Activated CD8-positive, alpha-beta T cell treated with anti-CD3 and anti-CD28 coated beads for 36 hours (primary cell): ENCODE measurements at regions not wholly inside any gene's neighbourhood (a gene's known extent, or its start where the extent isn't known, plus 50 kb on each side); places are given as distances from the start of the nearest gene placed in this dataset.

Source experiments
- ATAC-seq: fragments of 200-7000 bp; cut with Tn5 transposase; one replicate; pipeline ENCODE4 v1.10.0; 2021; ENCODE audit warnings: mild to moderate bottlenecking, moderate library complexity
- CTCF ChIA-PET: fragments of 350-600 bp; sonication (Branson Sonifier 250); formaldehyde crosslinking; loops from one replicate; lab custom pipeline; 2021; ENCODE audit warnings: antibody characterized with exemption; lab: Charles Lee
- POLR2A ChIA-PET: fragments of 350-600 bp; sonication (Branson Sonifier 250); formaldehyde crosslinking; loops from one replicate; lab custom pipeline; 2021; ENCODE audit warnings: antibody characterized with exemption; lab: Charles Lee
- DNase-seq: peaks from one replicate; pipeline ENCODE4 v3.0.0-alpha.2; 2020
- H3K27ac Mint-ChIP-seq: one replicate; pipeline ENCODE4 v1.8.0; 2021; ENCODE audit warnings: mild to moderate bottlenecking, mixed read lengths
- H3K27me3 Mint-ChIP-seq: one replicate; pipeline ENCODE4 v1.8.0; 2021; ENCODE audit warnings: mixed read lengths
- H3K36me3 Mint-ChIP-seq: one replicate; pipeline ENCODE4 v1.8.0; 2021; ENCODE audit warnings: low read depth, mixed read lengths
- H3K4me1 Mint-ChIP-seq: one replicate; pipeline ENCODE4 v1.8.0; 2021; ENCODE audit warnings: low read depth, mixed read lengths
- H3K4me3 Mint-ChIP-seq: one replicate; pipeline ENCODE4 v1.8.0; 2021; ENCODE audit warnings: mild to moderate bottlenecking, moderate library complexity, mixed read lengths
- H3K9me3 Mint-ChIP-seq: one replicate; pipeline ENCODE4 v1.8.0; 2021; ENCODE audit warnings: mixed read lengths
- CTCF ChIP-seq: fragments of 200-600 bp; IDR thresholded peaks from one replicate; pipeline ENCODE4 v1.8.0; 2022; ENCODE audit warnings: antibody characterized with exemption, mild to moderate bottlenecking
- intact Hi-C: fragments of 100-400 bp; cut with micrococcal nuclease; formaldehyde crosslinking; loops from one replicate; pipeline ENCODE4 v1.10.0; 2022

- no peak overlapping the region for H3K27ac Mint-ChIP-seq
Observed at GRCh38 chr1:34474566-34474965, 280.3 kb upstream of the GJB5 start.

GRCh38 chr1:34476371-34476770, 278.5 kb upstream of the GJB5 start:
- Mint-ChIP-seq H3K36me3 (no peaks in the 10 kb centered on the region), H3K27me3 (peaks cover 6% of the 10 kb centered on the region), H3K4me1 (no peaks in the 10 kb centered on the region), H3K27ac (no peak overlapping the region), H3K4me3 (no peak overlapping the region), H3K9me3 (no peaks in the 10 kb centered on the region)
- POLR2A ChIA-PET, result no interaction called here
- DNase-seq, result no peak
- CTCF ChIA-PET, result no interaction called here
- no peak for ATAC-seq
- intact Hi-C loops, result no loop called here
- TF ChIP-seq CTCF, result no peak

More at GRCh38 chr1:34474566-34474965, 280.3 kb upstream of the GJB5 start:
- TF ChIP-seq CTCF, result no peak
- Mint-ChIP-seq H3K4me1 (no peaks in the 10 kb centered on the region), H3K36me3 (no peaks in the 10 kb centered on the region), H3K4me3 (no peak overlapping the region), H3K9me3 (no peaks in the 10 kb centered on the region), H3K27me3 (peaks cover 9% of the 10 kb centered on the region)
- POLR2A ChIA-PET, result no interaction called here
- no peak for DNase-seq
- CTCF ChIA-PET, result interaction anchor here (1.4 kb wide), 1 partner anchor 15 kb away, joined by 4 read pairs; no protein-coding TSS in a partner anchor
- no peak for ATAC-seq
- intact Hi-C loops, result no loop called here

- H3K27me3 Mint-ChIP-seq, result peaks cover 6% of the 10 kb centered on the region
- H3K36me3 Mint-ChIP-seq, result no peaks in the 10 kb centered on the region
- ATAC-seq (no peak), DNase-seq (no peak)
- no peak overlapping the region for H3K4me3 Mint-ChIP-seq
- H3K9me3 Mint-ChIP-seq, result no peaks in the 10 kb centered on the region
- TF ChIP-seq CTCF, result no peak
- POLR2A ChIA-PET, result no interaction called here
- CTCF ChIA-PET, result interaction anchor here (0.6 to 1.9 kb wide), 2 partner anchors 14 to 17 kb away, joined by 3 to 6 read pairs; no protein-coding TSS in a partner anchor
- H3K4me1 Mint-ChIP-seq, result no peaks in the 10 kb centered on the region
- H3K27ac Mint-ChIP-seq, result no peak overlapping the region
- intact Hi-C loops, result no loop called here
Observed at GRCh38 chr1:34477632-34478141, 277.2 kb upstream of the GJB5 start.

- CTCF ChIA-PET, result interaction anchor here (0.6 to 1.9 kb wide), 2 partner anchors 15 to 18 kb away, joined by 3 to 6 read pairs; no protein-coding TSS in a partner anchor
- ATAC-seq (no peak), DNase-seq (no peak)
- no peaks in the 10 kb centered on the region for H3K9me3 Mint-ChIP-seq
- POLR2A ChIA-PET, result no interaction called here
- H3K36me3 Mint-ChIP-seq, result no peaks in the 10 kb centered on the region
- no peaks in the 10 kb centered on the region for H3K4me1 Mint-ChIP-seq
- peaks cover 6% of the 10 kb centered on the region for H3K27me3 Mint-ChIP-seq
- intact Hi-C loops, result no loop called here
- no peak overlapping the region for H3K27ac Mint-ChIP-seq
- no peak for TF ChIP-seq CTCF
- no peak overlapping the region for H3K4me3 Mint-ChIP-seq
Observed at GRCh38 chr1:34478515-34479076, 276.3 kb upstream of the GJB5 start.

GRCh38 chr1:34479731-34480130, 275.1 kb upstream of the GJB5 start:
- TF ChIP-seq CTCF, result no peak
- DNase-seq (no peak), ATAC-seq (no peak)
- Mint-ChIP-seq H3K36me3 (no peaks in the 10 kb centered on the region), H3K4me3 (no peak overlapping the region), H3K27me3 (peaks cover 7% of the 10 kb centered on the region), H3K4me1 (no peaks in the 10 kb centered on the region), H3K9me3 (no peaks in the 10 kb centered on the region), H3K27ac (no peak overlapping the region)
- intact Hi-C loops, result no loop called here
- POLR2A ChIA-PET, result no interaction called here
- CTCF ChIA-PET, result no interaction called here
